CD4-positive, alpha-beta T cell (primary cell): ENCODE measurements at regions not wholly inside any gene's neighbourhood (a gene's known extent, or its start where the extent isn't known, plus 50 kb on each side); places are given as distances from the start of the nearest gene placed in this dataset.

Source experiments
- ATAC-seq: fragments of 200-7000 bp; cut with Tn5 transposase; one replicate; pipeline ENCODE4 v1.10.0; 2022; ENCODE audit warnings: mild to moderate bottlenecking; ENCODE audit not compliant: poor library complexity
- CTCF ChIA-PET: fragments of 350-600 bp; sonication (Branson Sonifier 250); formaldehyde crosslinking; loops from one replicate; lab custom pipeline; 2021; ENCODE audit warnings: antibody characterized with exemption, inconsistent platforms; lab: Charles Lee
- POLR2A ChIA-PET: fragments of 350-600 bp; sonication (Branson Sonifier 250); formaldehyde crosslinking; loops from one replicate; lab custom pipeline; 2021; ENCODE audit warnings: antibody characterized with exemption, inconsistent platforms; lab: Charles Lee
- DNase-seq, 14 experiments: peaks; one replicate each; pipeline ENCODE4 v3.0.0-alpha.2; 2013 to 2020; ENCODE audit warnings: mixed read lengths in 2 of 14
- H3K27ac ChIP-seq, 2 donors: one replicate each; pipeline versions ENCODE4 v1.5.1 to v1.7.0; 2013; ENCODE audit warnings: low read length in 2 of 2, low read depth in 1 of 2, mild to moderate bottlenecking in 1 of 2
- H3K27me3 ChIP-seq, 2 experiments: 1 replicate in 1 of 2; 2 replicates in 1 of 2; pipeline versions ENCODE4 v1.6.1 to v1.7.0; 2013; ENCODE audit warnings: low read length in 2 of 2, control low read depth in 1 of 2, mild to moderate bottlenecking in 1 of 2, moderate library complexity in 1 of 2; ENCODE audit not compliant: insufficient read depth in 2 of 2, control insufficient read depth in 1 of 2
- H3K36me3 ChIP-seq: one replicate; pipeline ENCODE4 v1.6.1; 2013; ENCODE audit warnings: low read length, control low read depth; ENCODE audit not compliant: insufficient read depth
- H3K4me1 ChIP-seq: one replicate; pipeline ENCODE4 v1.6.1; 2013; ENCODE audit warnings: low read length, control low read depth; ENCODE audit not compliant: insufficient read depth
- H3K4me3 ChIP-seq: one replicate; pipeline ENCODE4 v1.5.1; 2013; ENCODE audit warnings: mild to moderate bottlenecking, low read length, moderate library complexity
- H3K9me3 ChIP-seq, 2 experiments: 1 replicate in 1 of 2; 2 replicates in 1 of 2; pipeline versions ENCODE4 v1.6.1 to v1.7.0; 2013; ENCODE audit warnings: low read length in 2 of 2, mild to moderate bottlenecking in 2 of 2, control low read depth in 1 of 2, moderate library complexity in 1 of 2; ENCODE audit not compliant: control insufficient read depth in 1 of 2, insufficient read depth in 1 of 2
- H3K27ac Mint-ChIP-seq: one replicate; pipeline ENCODE4 v1.8.0; 2020; ENCODE audit warnings: mixed read lengths
- H3K27me3 Mint-ChIP-seq: one replicate; pipeline ENCODE4 v1.8.0; 2021; ENCODE audit warnings: mixed read lengths
- H3K36me3 Mint-ChIP-seq: one replicate; pipeline ENCODE4 v1.8.0; 2021; ENCODE audit warnings: low read depth, mixed read lengths
- H3K4me1 Mint-ChIP-seq: one replicate; pipeline ENCODE4 v1.8.0; 2021; ENCODE audit warnings: low read depth, mixed read lengths
- H3K4me3 Mint-ChIP-seq: one replicate; pipeline ENCODE4 v1.8.0; 2020; ENCODE audit warnings: mild to moderate bottlenecking, mixed read lengths
- H3K9me3 Mint-ChIP-seq: one replicate; pipeline ENCODE4 v1.8.0; 2020; ENCODE audit warnings: mixed read lengths
- intact Hi-C, 2 experiments: fragments of 100-400 bp; cut with DNase I in 1 of 2; cut with micrococcal nuclease in 1 of 2; formaldehyde crosslinking; loops; one replicate each; pipeline versions ENCODE4 v1.15.1 to v1.9.0; 2023 to 2025; cut with DNase I, micrococcal nuclease
- TF ChIP-seq, protein P1 (sequence below): fragments of 200-600 bp; IDR thresholded peaks from one replicate; pipeline ENCODE4 v1.8.0; 2022; ENCODE audit warnings: antibody characterized with exemption, mild to moderate bottlenecking

GRCh38 chrX:128504496-128504895, 452.3 kb upstream of the ACTRT1 start:
- CTCF ChIA-PET = no interaction called here
- no peaks in the 10 kb centered on the region for H3K27me3 Mint-ChIP-seq
- ATAC-seq (no peak), DNase-seq (no peak)
- H3K36me3 Mint-ChIP-seq = no peaks in the 10 kb centered on the region
- intact Hi-C loops = no loop called here
- no peak overlapping the region for H3K27ac Mint-ChIP-seq
- Histone ChIP-seq H3K4me1 (no peaks in the 10 kb centered on the region), H3K36me3 (no peaks in the 10 kb centered on the region), H3K27ac (no peak overlapping the region), H3K27me3 (no peaks in the 10 kb centered on the region), H3K4me3 (no peak overlapping the region), H3K9me3 (no peaks in the 10 kb centered on the region)
- no peaks in the 10 kb centered on the region for H3K4me1 Mint-ChIP-seq
- H3K9me3 Mint-ChIP-seq = no peaks in the 10 kb centered on the region
- TF ChIP-seq, protein P1, sequence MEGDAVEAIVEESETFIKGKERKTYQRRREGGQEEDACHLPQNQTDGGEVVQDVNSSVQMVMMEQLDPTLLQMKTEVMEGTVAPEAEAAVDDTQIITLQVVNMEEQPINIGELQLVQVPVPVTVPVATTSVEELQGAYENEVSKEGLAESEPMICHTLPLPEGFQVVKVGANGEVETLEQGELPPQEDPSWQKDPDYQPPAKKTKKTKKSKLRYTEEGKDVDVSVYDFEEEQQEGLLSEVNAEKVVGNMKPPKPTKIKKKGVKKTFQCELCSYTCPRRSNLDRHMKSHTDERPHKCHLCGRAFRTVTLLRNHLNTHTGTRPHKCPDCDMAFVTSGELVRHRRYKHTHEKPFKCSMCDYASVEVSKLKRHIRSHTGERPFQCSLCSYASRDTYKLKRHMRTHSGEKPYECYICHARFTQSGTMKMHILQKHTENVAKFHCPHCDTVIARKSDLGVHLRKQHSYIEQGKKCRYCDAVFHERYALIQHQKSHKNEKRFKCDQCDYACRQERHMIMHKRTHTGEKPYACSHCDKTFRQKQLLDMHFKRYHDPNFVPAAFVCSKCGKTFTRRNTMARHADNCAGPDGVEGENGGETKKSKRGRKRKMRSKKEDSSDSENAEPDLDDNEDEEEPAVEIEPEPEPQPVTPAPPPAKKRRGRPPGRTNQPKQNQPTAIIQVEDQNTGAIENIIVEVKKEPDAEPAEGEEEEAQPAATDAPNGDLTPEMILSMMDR = no peak
- POLR2A ChIA-PET = no interaction called here
- H3K4me3 Mint-ChIP-seq = no peak overlapping the region

GRCh38 chrX:128464116-128464515, 411.9 kb upstream of the ACTRT1 start:
- TF ChIP-seq, protein P1 = no peak
- Histone ChIP-seq H3K9me3 (no peaks in the 10 kb centered on the region), H3K36me3 (no peaks in the 10 kb centered on the region), H3K27ac (no peak overlapping the region), H3K27me3 (no peaks in the 10 kb centered on the region), H3K4me3 (no peak overlapping the region), H3K4me1 (no peaks in the 10 kb centered on the region)
- CTCF ChIA-PET = no interaction called here
- POLR2A ChIA-PET = no interaction called here
- ATAC-seq (no peak), DNase-seq (no peak)
- intact Hi-C loops = no loop called here
- Mint-ChIP-seq H3K4me3 (no peak overlapping the region), H3K4me1 (no peaks in the 10 kb centered on the region), H3K27me3 (no peaks in the 10 kb centered on the region), H3K9me3 (peaks cover 4% of the 10 kb centered on the region), H3K36me3 (no peaks in the 10 kb centered on the region), H3K27ac (no peak overlapping the region)

- Histone ChIP-seq H3K36me3 (no peaks in the 10 kb centered on the region), H3K27me3 (no peaks in the 10 kb centered on the region), H3K9me3 (no peaks in the 10 kb centered on the region), H3K4me1 (no peaks in the 10 kb centered on the region), H3K4me3 (no peak overlapping the region), H3K27ac (no peak overlapping the region)
- ATAC-seq (no peak), DNase-seq (no peak)
- Mint-ChIP-seq H3K27me3 (no peaks in the 10 kb centered on the region), H3K4me3 (no peak overlapping the region), H3K4me1 (no peaks in the 10 kb centered on the region), H3K36me3 (no peaks in the 10 kb centered on the region), H3K9me3 (peaks cover 4% of the 10 kb centered on the region), H3K27ac (no peak overlapping the region)
- intact Hi-C loops = no loop called here
- TF ChIP-seq, protein P1 = no peak
- POLR2A ChIA-PET = no interaction called here
- CTCF ChIA-PET = no interaction called here
Observed at GRCh38 chrX:128460835-128461234, 408.6 kb upstream of the ACTRT1 start.
